Neural crest cell (in vitro differentiated cells): ENCODE measurements at regions not wholly inside any gene's neighbourhood (a gene's known extent, or its start where the extent isn't known, plus 50 kb on each side); places are given as distances from the start of the nearest gene placed in this dataset.

Source experiments
- DNase-seq: peaks from one replicate; pipeline ENCODE4 v3.0.0; 2021; ENCODE audit warnings: low read depth, mixed read lengths, low spot score
- H3K27ac Mint-ChIP-seq: one replicate; pipeline ENCODE4 v1.8.0; 2021; ENCODE audit warnings: mild to moderate bottlenecking, mixed read lengths; ENCODE audit not compliant: unreplicated experiment
- H3K27me3 Mint-ChIP-seq: 2 replicates; pipeline ENCODE4 v1.8.0; 2021; ENCODE audit warnings: low read depth, mild to moderate bottlenecking, mixed read lengths
- H3K36me3 Mint-ChIP-seq: 2 replicates; pipeline ENCODE4 v1.8.0; 2021; ENCODE audit warnings: low read depth, mild to moderate bottlenecking, mixed read lengths
- H3K4me1 Mint-ChIP-seq: 2 replicates; pipeline ENCODE4 v1.8.0; 2021; ENCODE audit warnings: mixed read lengths
- H3K4me3 Mint-ChIP-seq: one replicate; pipeline ENCODE4 v1.8.0; 2021; ENCODE audit warnings: mild to moderate bottlenecking, mixed read lengths
- H3K9me3 Mint-ChIP-seq: 2 replicates; pipeline ENCODE4 v1.8.0; 2021; ENCODE audit warnings: mixed read lengths
- TF ChIP-seq, protein P1 (sequence below): fragments of 200-600 bp; sonication (generic); conservative IDR thresholded peaks from 2 replicates; pipeline ENCODE4 v1.5.0; 2021; ENCODE audit warnings: antibody characterized with exemption, mild to moderate bottlenecking

- Mint-ChIP-seq H3K36me3 (no peaks in the 10 kb centered on the region), H3K4me3 (no peak overlapping the region), H3K4me1 (peaks cover 19% of the 10 kb centered on the region), H3K27ac (no peak overlapping the region), H3K27me3 (peaks cover 3% of the 10 kb centered on the region), H3K9me3 (no peaks in the 10 kb centered on the region)
- no peak for DNase-seq
- TF ChIP-seq, protein P1, sequence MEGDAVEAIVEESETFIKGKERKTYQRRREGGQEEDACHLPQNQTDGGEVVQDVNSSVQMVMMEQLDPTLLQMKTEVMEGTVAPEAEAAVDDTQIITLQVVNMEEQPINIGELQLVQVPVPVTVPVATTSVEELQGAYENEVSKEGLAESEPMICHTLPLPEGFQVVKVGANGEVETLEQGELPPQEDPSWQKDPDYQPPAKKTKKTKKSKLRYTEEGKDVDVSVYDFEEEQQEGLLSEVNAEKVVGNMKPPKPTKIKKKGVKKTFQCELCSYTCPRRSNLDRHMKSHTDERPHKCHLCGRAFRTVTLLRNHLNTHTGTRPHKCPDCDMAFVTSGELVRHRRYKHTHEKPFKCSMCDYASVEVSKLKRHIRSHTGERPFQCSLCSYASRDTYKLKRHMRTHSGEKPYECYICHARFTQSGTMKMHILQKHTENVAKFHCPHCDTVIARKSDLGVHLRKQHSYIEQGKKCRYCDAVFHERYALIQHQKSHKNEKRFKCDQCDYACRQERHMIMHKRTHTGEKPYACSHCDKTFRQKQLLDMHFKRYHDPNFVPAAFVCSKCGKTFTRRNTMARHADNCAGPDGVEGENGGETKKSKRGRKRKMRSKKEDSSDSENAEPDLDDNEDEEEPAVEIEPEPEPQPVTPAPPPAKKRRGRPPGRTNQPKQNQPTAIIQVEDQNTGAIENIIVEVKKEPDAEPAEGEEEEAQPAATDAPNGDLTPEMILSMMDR, result no peak
These were observed 62.1 kb upstream of the EYA2 start for GRCh38 chr20:46832555-46832954.

DNA sequence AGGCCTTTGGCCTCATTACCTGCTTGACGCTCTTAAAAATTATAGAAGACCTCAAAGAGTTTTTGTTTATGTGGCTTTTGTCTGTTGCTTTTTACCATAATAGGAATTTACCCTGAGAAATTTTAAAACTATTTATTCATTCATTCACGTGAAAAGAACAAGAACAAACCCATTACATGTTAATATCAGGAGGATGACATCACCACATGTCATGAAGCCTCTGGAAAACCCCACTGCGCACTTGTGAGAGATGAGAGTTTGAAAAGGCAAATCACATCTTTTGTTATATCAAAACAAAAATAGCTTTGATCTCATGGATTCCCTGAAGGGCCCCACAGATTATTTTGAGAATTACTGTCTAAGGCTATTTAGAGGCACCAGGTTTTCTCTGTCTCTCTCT is 61.3 kb upstream of the EYA2 start:
- Mint-ChIP-seq H3K27ac (no peak overlapping the region), H3K4me3 (no peak overlapping the region)

DNA sequence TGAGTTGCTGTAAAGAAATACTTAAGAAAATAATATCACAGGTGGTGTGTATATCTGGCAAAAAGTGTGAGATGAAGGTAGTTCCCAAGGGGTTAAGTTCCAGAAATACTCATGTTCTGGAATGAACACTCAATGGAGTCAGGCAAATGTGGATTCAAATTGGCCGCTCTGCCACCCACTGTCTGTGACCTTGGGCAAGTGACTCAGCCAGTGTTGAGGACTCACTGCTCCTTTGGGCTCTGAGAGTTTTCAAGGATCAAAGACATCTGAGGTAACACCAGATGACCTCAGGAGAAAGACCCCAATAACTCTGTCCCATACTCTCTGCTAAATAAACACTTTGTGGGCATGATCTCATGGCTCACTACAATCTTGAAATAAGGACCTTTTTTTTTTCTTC is 59.2 kb upstream of the EYA2 start:
- H3K27ac Mint-ChIP-seq, result no peak overlapping the region
- H3K36me3 Mint-ChIP-seq, result no peaks in the 10 kb centered on the region
- peaks cover 19% of the 10 kb centered on the region for H3K4me1 Mint-ChIP-seq
- DNase-seq, result no peak
- no peaks in the 10 kb centered on the region for H3K27me3 Mint-ChIP-seq
- no peaks in the 10 kb centered on the region for H3K9me3 Mint-ChIP-seq
- TF ChIP-seq, protein P1, result no peak
- no peak overlapping the region for H3K4me3 Mint-ChIP-seq

More for the DNA sequence above, 61.3 kb upstream of the EYA2 start:
- TF ChIP-seq, protein P1, result no peak
- no peaks in the 10 kb centered on the region for H3K36me3 Mint-ChIP-seq
- DNase-seq, result no peak
- H3K27me3 Mint-ChIP-seq, result peaks cover 3% of the 10 kb centered on the region
- no peaks in the 10 kb centered on the region for H3K9me3 Mint-ChIP-seq
- peaks cover 19% of the 10 kb centered on the region for H3K4me1 Mint-ChIP-seq

DNA sequence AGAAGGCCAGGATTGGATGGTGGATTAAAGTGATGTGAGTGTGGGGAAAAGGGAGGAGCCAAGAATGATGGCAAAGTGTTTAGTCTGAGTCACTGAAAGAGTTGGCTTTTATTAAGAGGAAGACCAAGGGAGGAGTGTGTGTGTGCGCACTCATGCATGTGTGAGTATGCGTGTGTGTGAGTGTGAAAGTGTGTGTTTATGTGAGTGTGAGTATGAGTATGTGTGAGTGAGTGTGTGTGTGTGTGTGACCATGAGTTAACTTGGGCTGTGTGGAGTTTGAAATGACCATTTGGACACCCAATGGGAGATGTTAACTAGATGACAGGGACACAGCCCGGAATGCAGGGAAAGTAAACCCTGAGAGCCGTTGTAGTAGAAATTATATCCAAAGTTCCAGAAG is 57.6 kb upstream of the EYA2 start:
- H3K27me3 Mint-ChIP-seq, result no peaks in the 10 kb centered on the region
- TF ChIP-seq, protein P1, result no peak
- no peak for DNase-seq
- H3K4me3 Mint-ChIP-seq, result no peak overlapping the region
- no peaks in the 10 kb centered on the region for H3K36me3 Mint-ChIP-seq
- H3K27ac Mint-ChIP-seq, result no peak overlapping the region
- H3K9me3 Mint-ChIP-seq, result no peaks in the 10 kb centered on the region
- peaks cover 19% of the 10 kb centered on the region for H3K4me1 Mint-ChIP-seq

DNA sequence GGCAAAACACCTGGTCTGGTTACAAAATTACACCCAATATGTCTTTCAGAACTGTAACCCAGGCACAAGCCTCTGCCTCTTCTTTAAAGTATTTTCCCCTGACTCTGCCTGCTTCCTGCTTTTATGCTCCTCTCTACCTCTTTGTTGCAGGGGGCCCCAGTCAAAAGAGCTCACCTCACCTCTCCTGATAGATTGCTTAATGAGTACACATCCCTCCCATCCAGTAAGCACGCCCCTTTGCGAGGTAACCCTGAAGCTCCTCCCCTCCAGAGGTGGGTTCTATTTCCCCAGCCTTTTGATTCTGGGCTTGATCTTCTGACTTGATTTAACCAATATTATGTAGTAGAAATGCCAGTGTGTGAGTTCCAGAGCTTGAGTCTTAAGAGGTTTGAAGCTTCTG is 56.6 kb upstream of the EYA2 start:
- no peaks in the 10 kb centered on the region for H3K9me3 Mint-ChIP-seq
- H3K4me3 Mint-ChIP-seq, result no peak overlapping the region
- H3K27ac Mint-ChIP-seq, result no peak overlapping the region
- TF ChIP-seq, protein P1, result no peak
- no peak for DNase-seq
- H3K4me1 Mint-ChIP-seq, result peaks cover 19% of the 10 kb centered on the region
- H3K27me3 Mint-ChIP-seq, result no peaks in the 10 kb centered on the region
- no peaks in the 10 kb centered on the region for H3K36me3 Mint-ChIP-seq
